HepG2 (cell line): ENCODE measurements at regions not wholly inside any gene's neighbourhood (a gene's known extent, or its start where the extent isn't known, plus 50 kb on each side); places are given as distances from the start of the nearest gene placed in this dataset.

Experiments used
- ATAC-seq: fragments of 200-7000 bp; cut with Tn5 transposase; 3 replicates; pipeline ENCODE4 v1.9.1; 2020; ENCODE audit warnings: mild to moderate bottlenecking, moderate library complexity
- BruUV-seq: library from RNA; stranded (reverse); fragments of 400-500 nt; replicated peaks from 2 replicates; lab custom pipeline; 2021; lab: Mats Ljungman, UMichigan
- CTCF ChIA-PET: fragments of 300-600 bp; formaldehyde crosslinking; extraction: SDS; loops from one replicate; lab custom pipeline; 2021; ENCODE audit warnings: low total read pairs, inconsistent platforms, low intra/inter-chr PET ratio; lab: Yijun Ruan, JAX
- POLR2A ChIA-PET: fragments of 350-600 bp; sonication (Branson Sonifier 250); formaldehyde crosslinking; loops from one replicate; lab custom pipeline; 2020; ENCODE audit warnings: antibody characterized with exemption, inconsistent platforms; lab: Yijun Ruan, JAX
- DNase-seq: peaks from one replicate; pipeline ENCODE4 v3.0.0-alpha.2; 2015; ENCODE audit warnings: low spot score
- FAIRE-seq: peaks from 3 replicates; lab custom pipeline; 2011; peaks lifted over from hg19 to GRCh38; lab: Jason Lieb, UNC
- H2AFZ ChIP-seq: one replicate; pipeline ENCODE4 v1.6.1; 2011; ENCODE audit warnings: low read length, inconsistent platforms
- H3K27ac ChIP-seq: fragments of 300-600 bp; 3 replicates; pipeline ENCODE4 v1.8.0; 2011; ENCODE audit warnings: mixed run types, mild to moderate bottlenecking, mixed read lengths, low read length, inconsistent platforms; ENCODE audit not compliant: insufficient read depth; ENCODE audit errors: extremely low read length
- H3K27me3 ChIP-seq, 2 experiments: fragments of 200-600 bp in 1 of 2; 2 replicates in 1 of 2; 3 replicates in 1 of 2; pipeline versions ENCODE4 v1.6.0 to v1.8.0; 2011; ENCODE audit warnings: low read length in 2 of 2, mild to moderate bottlenecking in 2 of 2, moderate library complexity in 2 of 2, inconsistent platforms in 1 of 2; ENCODE audit not compliant: insufficient read depth in 2 of 2, control insufficient read depth in 1 of 2
- H3K36me3 ChIP-seq, 2 experiments: fragments of 200-600 bp in 1 of 2; replicated peaks in 1 of 2; 2 replicates in 1 of 2; 3 replicates in 1 of 2; pipeline versions ENCODE4 v1.5.1 to v1.8.0; 2011; ENCODE audit warnings: low read length in 2 of 2, inconsistent platforms in 1 of 2; ENCODE audit not compliant: insufficient read depth in 2 of 2, control insufficient read depth in 1 of 2
- H3K4me1 ChIP-seq: 2 replicates; pipeline ENCODE4 v1.5.1; 2012; ENCODE audit warnings: low read length, inconsistent platforms; ENCODE audit not compliant: insufficient read depth
- H3K4me2 ChIP-seq: 2 replicates; pipeline ENCODE4 v1.6.0; 2011; ENCODE audit warnings: low read depth, low read length, inconsistent platforms
- H3K4me3 ChIP-seq, 3 experiments: fragments of 200-600 bp in 1 of 3; sonication (generic), shearing (Covaris generic) in 1 of 3; replicated peaks in 1 of 3; 2 replicates each; pipeline ENCODE4 v1.5.1; 2011 to 2016; ENCODE audit warnings: low read length in 3 of 3, inconsistent platforms in 2 of 3, low read depth in 2 of 3, mild to moderate bottlenecking in 2 of 3, control low read depth in 1 of 3, mixed read lengths in 1 of 3; ENCODE audit not compliant: insufficient read depth in 1 of 3
- H3K79me2 ChIP-seq: one replicate; pipeline ENCODE4 v1.6.1; 2011; ENCODE audit warnings: low read length, inconsistent platforms; ENCODE audit not compliant: insufficient read depth
- H3K9ac ChIP-seq: 2 replicates; pipeline ENCODE4 v1.6.0; 2011; ENCODE audit warnings: mild to moderate bottlenecking, low read depth, low read length, inconsistent platforms; ENCODE audit not compliant: insufficient read depth
- H3K9me3 ChIP-seq: 2 replicates; pipeline ENCODE4 v1.5.1; 2012; ENCODE audit warnings: mild to moderate bottlenecking, low read length
- H4K20me1 ChIP-seq: 2 replicates; pipeline ENCODE4 v1.6.0; 2011; ENCODE audit warnings: inconsistent platforms, mild to moderate bottlenecking, low read length, moderate library complexity; ENCODE audit not compliant: insufficient read depth
- EP300 ChIP-seq, 3 experiments: sonication (generic) in 1 of 3; formaldehyde crosslinking in 1 of 3; IDR thresholded peaks; 2 replicates each; pipeline versions ENCODE4 v1.5.1 to v1.6.1; 2011 to 2020; ENCODE audit warnings: low read depth in 2 of 3, low read length in 2 of 3, borderline replicate concordance in 1 of 3, improper control_type of control experiment in 1 of 3, mild to moderate bottlenecking in 1 of 3, missing genetic modification reagents in 1 of 3, moderate library complexity in 1 of 3
- FOXJ3 ChIP-seq: sonication (generic); formaldehyde crosslinking; IDR thresholded peaks from 2 replicates; pipeline ENCODE4 v1.4.0; 2020; ENCODE audit warnings: missing genetic modification reagents, mild to moderate bottlenecking, borderline replicate concordance
- ONECUT2 ChIP-seq: sonication (generic); formaldehyde crosslinking; IDR thresholded peaks from 2 replicates; pipeline ENCODE4 v1.4.0; 2020; ENCODE audit warnings: missing genetic modification reagents
- ZNF282 ChIP-seq: fragments of 450-650 bp; IDR thresholded peaks from 2 replicates; pipeline ENCODE4 v1.6.1; 2018; ENCODE audit not compliant: partially characterized antibody
- ZNF598 ChIP-seq: sonication (generic); formaldehyde crosslinking; IDR thresholded peaks from 2 replicates; pipeline ENCODE4 v1.5.1; 2020; ENCODE audit warnings: mild to moderate bottlenecking, missing genetic modification reagents, borderline replicate concordance
- ZNF761 ChIP-seq: sonication (generic); formaldehyde crosslinking; conservative IDR thresholded peaks from 2 replicates; pipeline ENCODE4 v1.4.0; 2020; ENCODE audit warnings: mild to moderate bottlenecking, missing genetic modification reagents
- WGBS: methylation state at CpG from one replicate; pipeline ENCODE4 v1.1.6; 2017; ENCODE audit warnings: low lambda C conversion rate; 5-methylcytosine and 5-hydroxymethylcytosine counted together
- in situ Hi-C: cut with HindIII; loops from 2 replicates; pipeline ENCODE4 v1.10.0; 2017; ENCODE audit warnings: low pct_unique_long_range_greater_than_20kb; ENCODE audit not compliant: extremely low pct_ligation_motif_present
- intact Hi-C: fragments of 100-400 bp; cut with micrococcal nuclease; formaldehyde crosslinking; loops from one replicate; pipeline ENCODE4 v1.10.0; 2022; ENCODE audit not compliant: unreplicated experiment
- TF ChIP-seq, protein P1 (sequence below): sonication (generic); formaldehyde crosslinking; IDR thresholded peaks from 2 replicates; pipeline ENCODE4 v1.5.0; 2020; ENCODE audit warnings: missing genetic modification reagents
- TF ChIP-seq, protein P2 (sequence below): sonication (generic); formaldehyde crosslinking; conservative IDR thresholded peaks from 2 replicates; pipeline ENCODE4 v1.8.0; 2022; ENCODE audit warnings: mild to moderate bottlenecking, moderate library complexity, missing genetic modification reagents

DNA sequence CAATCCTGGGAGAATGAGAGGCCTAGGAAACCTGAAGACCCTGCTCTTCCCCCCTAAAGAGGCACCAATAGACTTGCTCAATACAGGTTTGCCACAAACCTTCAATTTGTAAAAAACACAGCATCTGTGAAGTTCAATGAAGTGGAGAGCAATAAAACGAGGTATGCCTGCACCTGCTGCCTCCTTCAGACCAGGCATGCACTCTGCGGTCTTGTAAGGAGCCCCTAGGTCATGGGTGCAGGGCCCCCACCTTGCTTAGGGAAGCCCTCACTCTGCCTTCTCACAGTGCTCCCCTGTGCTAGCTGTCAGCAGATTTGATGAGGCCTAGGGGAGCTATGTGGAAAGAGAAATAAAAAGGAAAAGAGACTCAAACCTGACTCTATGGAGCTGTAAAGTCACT lies 72.1 kb upstream of the GALNT10 start:
- intact Hi-C loops (no loop called here), in situ Hi-C loops (no loop called here)
- no peak for FAIRE-seq
- no peak for DNase-seq
- Histone ChIP-seq H4K20me1 (no peaks in the 10 kb centered on the region), H3K4me2 (no peak overlapping the region), H3K27me3 (0 out of 5 replicates have a peak, but pooled peaks cover 0 to 4% of the 10 kb centered on the region in 2 experiments), H3K4me3 (no peak overlapping the region), H3K36me3 (no peaks in the 10 kb centered on the region), H3K79me2 (no peaks in the 10 kb centered on the region), H2AFZ (no peak overlapping the region), H3K27ac (no peak overlapping the region), H3K9me3 (no peaks in the 10 kb centered on the region), H3K4me1 (no peaks in the 10 kb centered on the region), H3K9ac (no peak overlapping the region)
- no TSS peak for BruUV-seq
- TF ChIP-seq, protein P1, sequence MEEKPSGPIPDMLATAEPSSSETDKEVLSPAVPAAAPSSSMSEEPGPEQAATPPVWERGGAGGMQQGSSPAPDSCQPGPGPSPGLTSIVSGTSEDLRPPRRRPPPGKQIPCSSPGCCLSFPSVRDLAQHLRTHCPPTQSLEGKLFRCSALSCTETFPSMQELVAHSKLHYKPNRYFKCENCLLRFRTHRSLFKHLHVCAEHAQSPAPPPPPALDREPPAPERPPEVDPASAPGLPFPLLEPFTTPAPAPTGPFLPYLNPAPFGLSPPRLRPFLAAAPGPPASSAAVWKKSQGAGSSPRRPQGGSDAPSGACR (CRISPR knock-in tag): no peak
- TF ChIP-seq EP300 (IDR thresholded peaks at IDR 0.05; ENCODE audit: low read depth in 2 of 2, low read length in 2 of 2): no peak
- TF ChIP-seq EP300 (CRISPR knock-in tag; IDR thresholded peaks at IDR 0.05; ENCODE audit: borderline replicate concordance): no peak
- no peak for TF ChIP-seq FOXJ3 (CRISPR knock-in tag)
- TF ChIP-seq ONECUT2 (CRISPR knock-in tag): no peak
- TF ChIP-seq ZNF761 (CRISPR knock-in tag): no peak
- TF ChIP-seq ZNF598: no peak
- TF ChIP-seq, protein P2, sequence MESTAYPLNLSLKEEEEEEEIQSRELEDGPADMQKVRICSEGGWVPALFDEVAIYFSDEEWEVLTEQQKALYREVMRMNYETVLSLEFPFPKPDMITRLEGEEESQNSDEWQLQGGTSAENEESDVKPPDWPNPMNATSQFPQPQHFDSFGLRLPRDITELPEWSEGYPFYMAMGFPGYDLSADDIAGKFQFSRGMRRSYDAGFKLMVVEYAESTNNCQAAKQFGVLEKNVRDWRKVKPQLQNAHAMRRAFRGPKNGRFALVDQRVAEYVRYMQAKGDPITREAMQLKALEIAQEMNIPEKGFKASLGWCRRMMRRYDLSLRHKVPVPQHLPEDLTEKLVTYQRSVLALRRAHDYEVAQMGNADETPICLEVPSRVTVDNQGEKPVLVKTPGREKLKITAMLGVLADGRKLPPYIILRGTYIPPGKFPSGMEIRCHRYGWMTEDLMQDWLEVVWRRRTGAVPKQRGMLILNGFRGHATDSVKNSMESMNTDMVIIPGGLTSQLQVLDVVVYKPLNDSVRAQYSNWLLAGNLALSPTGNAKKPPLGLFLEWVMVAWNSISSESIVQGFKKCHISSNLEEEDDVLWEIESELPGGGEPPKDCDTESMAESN (CRISPR knock-in tag): no peak
- no peak for TF ChIP-seq ZNF282
- ChIA-PET POLR2A (no interaction called here), CTCF (no interaction called here)
- no peak for ATAC-seq
- WGBS: 0% methylated on average over 2 of the region's 2 CpGs
